GM12878 (cell line): ENCODE measurements at regions not wholly inside any gene's neighbourhood (a gene's known extent, or its start where the extent isn't known, plus 50 kb on each side); places are given as distances from the start of the nearest gene placed in this dataset.

Source experiments
- ATAC-seq: fragments of 200-7000 bp; cut with Tn5 transposase; 3 replicates; pipeline ENCODE4 v1.9.1; 2020; ENCODE audit warnings: mild to moderate bottlenecking, moderate library complexity
- BruUV-seq: library from RNA; stranded (reverse); fragments of 400-500 nt; replicated peaks from 2 replicates; lab custom pipeline; 2021; lab: Mats Ljungman, UMichigan
- CTCF ChIA-PET: fragments of 300-600 bp; sonication (Branson Sonifier 250); formaldehyde crosslinking; extraction: SDS; loops from one replicate; lab custom pipeline; 2021; ENCODE audit warnings: inconsistent platforms; lab: Yijun Ruan, JAX
- POLR2A ChIA-PET: fragments of 350-600 bp; formaldehyde crosslinking; extraction: SDS; loops from one replicate; lab custom pipeline; 2021; ENCODE audit warnings: inconsistent platforms; lab: Charles Lee
- RAD21 ChIA-PET: fragments of 300-600 bp; sonication (Branson Sonifier 250); formaldehyde crosslinking; loops from one replicate; lab custom pipeline; 2023; ENCODE audit warnings: antibody characterized with exemption; ENCODE audit not compliant: unreplicated experiment; lab: Charles Lee
- SMC1A ChIA-PET: fragments of 300-600 bp; sonication (Branson Sonifier 250); formaldehyde crosslinking; loops from one replicate; lab custom pipeline; 2023; ENCODE audit not compliant: unreplicated experiment, uncharacterized antibody; lab: Charles Lee
- DNase-seq: peaks from one replicate; pipeline ENCODE4 v3.0.0-alpha.2; 2011; ENCODE audit warnings: low read depth, low spot score
- FAIRE-seq: peaks from 3 replicates; lab custom pipeline; 2011; peaks lifted over from hg19 to GRCh38; lab: Jason Lieb, UNC
- H2AFZ ChIP-seq: 2 replicates; pipeline ENCODE4 v1.6.0; 2011; ENCODE audit warnings: low read depth, low read length, control low read depth; ENCODE audit not compliant: control insufficient read depth
- H3K27ac ChIP-seq: 2 replicates; pipeline ENCODE4 v1.5.1; 2011; ENCODE audit warnings: control low read depth; ENCODE audit not compliant: control insufficient read depth, insufficient read depth
- H3K27me3 ChIP-seq, 2 experiments: replicated peaks in 1 of 2; 2 replicates each; pipeline versions ENCODE4 v1.6.0 to v1.6.1; 2011; ENCODE audit warnings: low read length in 1 of 2; ENCODE audit not compliant: control insufficient read depth in 2 of 2, insufficient read depth in 2 of 2
- H3K36me3 ChIP-seq, 2 experiments: 2 replicates each; pipeline ENCODE4 v1.5.1; 2011; ENCODE audit warnings: low read length in 1 of 2; ENCODE audit not compliant: control insufficient read depth in 2 of 2, insufficient read depth in 2 of 2
- H3K4me1 ChIP-seq: 2 replicates; pipeline ENCODE4 v1.6.1; 2011; ENCODE audit warnings: mild to moderate bottlenecking, low read length, moderate library complexity, mixed read lengths; ENCODE audit not compliant: control insufficient read depth, insufficient read depth
- H3K4me2 ChIP-seq: 2 replicates; pipeline ENCODE4 v1.6.0; 2011; ENCODE audit warnings: control low read depth; ENCODE audit not compliant: control insufficient read depth, insufficient read depth
- H3K4me3 ChIP-seq: fragments of 200-600 bp; sonication (generic); 2 replicates; pipeline ENCODE4 v1.5.1; 2016
- H3K79me2 ChIP-seq: 2 replicates; pipeline ENCODE4 v1.6.0; 2011; ENCODE audit warnings: low read length; ENCODE audit not compliant: control insufficient read depth, insufficient read depth
- H3K9ac ChIP-seq: 2 replicates; pipeline ENCODE4 v1.8.0; 2011; ENCODE audit warnings: low read length, control low read depth, mixed read lengths; ENCODE audit not compliant: control insufficient read depth, insufficient read depth
- H3K9me3 ChIP-seq: replicated peaks from 3 replicates; pipeline ENCODE4 v1.5.1; 2011; ENCODE audit warnings: mild to moderate bottlenecking, low read length; ENCODE audit not compliant: control insufficient read depth, insufficient read depth
- H4K20me1 ChIP-seq: 2 replicates; pipeline ENCODE4 v1.6.0; 2011; ENCODE audit not compliant: control insufficient read depth, insufficient read depth
- CEBPB ChIP-seq, 2 experiments: fragments of 150-350 bp in 1 of 2; IDR thresholded peaks; 2 replicates each; pipeline ENCODE4 v1.6.1; 2012 to 2014; ENCODE audit warnings: low read depth in 2 of 2, low read length in 2 of 2, borderline replicate concordance in 1 of 2, inconsistent platforms in 1 of 2
- ETV6 ChIP-seq, 2 experiments: fragments of 450-650 bp in 1 of 2; IDR thresholded peaks in 1 of 2; conservative IDR thresholded peaks in 1 of 2; 2 replicates each; pipeline ENCODE4 v1.6.1; 2014; ENCODE audit warnings: antibody characterized with exemption in 1 of 2, borderline replicate concordance in 1 of 2, low read depth in 1 of 2, mild to moderate bottlenecking in 1 of 2, moderate library complexity in 1 of 2
- MYC ChIP-seq: IDR thresholded peaks from 2 replicates; pipeline ENCODE4 v1.6.1; 2011; ENCODE audit warnings: mild to moderate bottlenecking, low read length, moderate library complexity, inconsistent platforms; ENCODE audit not compliant: insufficient read depth, insufficient replicate concordance, insufficient read length, severe bottlenecking
- RUNX3 ChIP-seq: IDR thresholded peaks from 2 replicates; pipeline ENCODE4 v1.6.1; 2012; ENCODE audit warnings: low read length, inconsistent platforms
- YY1 ChIP-seq: IDR thresholded peaks from 2 replicates; pipeline ENCODE4 v1.6.1; 2011; ENCODE audit warnings: low read depth, mild to moderate bottlenecking, low read length
- ZNF24 ChIP-seq: fragments of 450-650 bp; IDR thresholded peaks from 2 replicates; pipeline ENCODE4 v1.6.1; 2017; ENCODE audit warnings: antibody characterized with exemption, mild to moderate bottlenecking
- WGBS: methylation state at CpG from one replicate; pipeline ENCODE4 v1.1.6; 2016; ENCODE audit warnings: low lambda C conversion rate; ENCODE audit not compliant: insufficient replicate concordance, insufficient coverage; ENCODE audit errors: missing lambda C conversion rate; 5-methylcytosine and 5-hydroxymethylcytosine counted together
- in situ Hi-C: fragments of 300-500 bp; cut with MboI; formaldehyde crosslinking; loops from 9 replicates; pipeline ENCODE4 v1.14.3; 2018; ENCODE audit warnings: mixed read lengths
- intact Hi-C: fragments of 100-400 bp; cut with micrococcal nuclease; formaldehyde crosslinking; loops from one replicate; pipeline ENCODE4 v1.14.2; 2022; ENCODE audit not compliant: unreplicated experiment

- FAIRE-seq, result no peak
- RAD21 ChIA-PET, result no interaction called here
- intact Hi-C loops, result no loop called here
- Histone ChIP-seq H3K36me3 (no peaks in the 10 kb centered on the region; a peak in 1 of 4 replicates), H3K4me2 (no peak overlapping the region), H3K27ac (no peak overlapping the region), H3K9ac (no peak overlapping the region)
- WGBS, result 67% methylated on average over 2 of the region's 2 CpGs
- POLR2A ChIA-PET, result no interaction called here
- TF ChIP-seq MYC, result no peak
- TF ChIP-seq ETV6 (conservative IDR thresholded peaks at IDR 0.05 in 1 of 2, IDR thresholded peaks at IDR 0.05 in 1 of 2; ENCODE audit: borderline replicate concordance in 1 of 2, low read depth in 1 of 2), result no peak
- peak; percentile 37; the same call in 1 of the 2 replicates for TF ChIP-seq RUNX3
- no peak for TF ChIP-seq CEBPB (IDR thresholded peaks at IDR 0.05; ENCODE audit: borderline replicate concordance in 1 of 2, low read depth in 2 of 2, low read length in 2 of 2)
- TF ChIP-seq YY1, result no peak
- no peak for TF ChIP-seq ZNF24
- TF ChIP-seq, all 136 proteins: peak for 1
- Histone ChIP-seq H3K4me1 (no peaks in the 10 kb centered on the region), H4K20me1 (no peaks in the 10 kb centered on the region), H3K27me3 (no peaks in the 10 kb centered on the region), H3K9me3 (no peaks in the 10 kb centered on the region), H3K79me2 (no peaks in the 10 kb centered on the region), H2AFZ (no peak overlapping the region), H3K4me3 (no peak overlapping the region)
- ATAC-seq, result no peak
- DNase-seq, result no peak
- in situ Hi-C loops, result no loop called here
- SMC1A ChIA-PET, result no interaction called here
- CTCF ChIA-PET, result interaction anchor here (0.9 kb wide), 1 partner anchor 200 kb away, joined by 3 read pairs; no protein-coding TSS in a partner anchor
- TSS peak; percentile 64 for BruUV-seq
Observed at GRCh38 chr3:51620543-51620942, 50.5 kb upstream of the TEX264 start.
